K562 (cell line): ENCODE measurements at regions not wholly inside any gene's neighbourhood (a gene's known extent, or its start where the extent isn't known, plus 50 kb on each side); places are given as distances from the start of the nearest gene placed in this dataset.

Source experiments
- ATAC-seq: fragments of 200-7000 bp; cut with Tn5 transposase; 3 replicates; pipeline ENCODE4 v1.9.1; 2020; ENCODE audit warnings: moderate library complexity
- BruUV-seq: library from RNA; stranded (reverse); fragments of 400-500 nt; replicated peaks from 2 replicates; lab custom pipeline; 2021; lab: Mats Ljungman, UMichigan
- CTCF ChIA-PET: fragments of 300-600 bp; formaldehyde crosslinking; extraction: SDS; loops from one replicate; lab custom pipeline; 2021; ENCODE audit warnings: low intra/inter-chr PET ratio; lab: Yijun Ruan, JAX
- POLR2A ChIA-PET: fragments of 300-600, 350-650 bp; sonication (Branson Sonifier 250); formaldehyde crosslinking; extraction: SDS; loops from one replicate; lab custom pipeline; 2021; ENCODE audit warnings: antibody characterized with exemption, inconsistent platforms; lab: Yijun Ruan, JAX
- DNase-seq, 4 experiments: peaks; one replicate each; pipeline versions ENCODE4 v3.0.0 to v3.0.0-alpha.2; 2011 to 2018; ENCODE audit warnings: low spot score in 3 of 4, mixed read lengths in 3 of 4; ENCODE audit errors: extremely low read depth in 1 of 4
- FAIRE-seq: peaks from 2 replicates; lab custom pipeline; 2011; peaks lifted over from hg19 to GRCh38; lab: Jason Lieb, UNC
- H2AFZ ChIP-seq: 2 replicates; pipeline ENCODE4 v1.6.0; 2011; ENCODE audit warnings: low read depth, low read length, control low read depth, inconsistent platforms
- H3K27ac ChIP-seq: fragments of 200-600 bp; 3 replicates; pipeline ENCODE4 v1.8.0; 2011; ENCODE audit warnings: low read depth, mild to moderate bottlenecking, control low read depth, inconsistent platforms, low read length, moderate library complexity, mixed read lengths; ENCODE audit errors: extremely low read depth
- H3K27me3 ChIP-seq, 2 experiments: fragments of 300-600 bp in 1 of 2; 2 replicates in 1 of 2; 3 replicates in 1 of 2; pipeline versions ENCODE4 v1.6.0 to v1.8.0; 2011; ENCODE audit warnings: inconsistent platforms in 2 of 2, low read length in 2 of 2, mild to moderate bottlenecking in 1 of 2, mixed read lengths in 1 of 2, moderate library complexity in 1 of 2; ENCODE audit not compliant: control insufficient read depth in 2 of 2, insufficient read depth in 2 of 2
- H3K36me3 ChIP-seq: fragments of 300-600 bp; 3 replicates; pipeline ENCODE4 v1.8.0; 2011; ENCODE audit warnings: mild to moderate bottlenecking, low read length, inconsistent platforms; ENCODE audit not compliant: control insufficient read depth, insufficient read depth
- H3K4me1 ChIP-seq, 2 experiments: fragments of 200-600 bp in 1 of 2; replicated peaks in 1 of 2; 2 replicates in 1 of 2; 3 replicates in 1 of 2; pipeline versions ENCODE4 v1.5.1 to v1.8.0; 2011; ENCODE audit warnings: inconsistent platforms in 2 of 2, low read length in 2 of 2, mild to moderate bottlenecking in 1 of 2, mixed read lengths in 1 of 2, moderate library complexity in 1 of 2; ENCODE audit not compliant: control insufficient read depth in 2 of 2, insufficient read depth in 2 of 2
- H3K4me2 ChIP-seq: 2 replicates; pipeline ENCODE4 v1.6.1; 2011; ENCODE audit warnings: low read length, control low read depth, inconsistent platforms, mixed read lengths; ENCODE audit not compliant: insufficient read depth
- H3K4me3 ChIP-seq: fragments of 200-600 bp; sonication (generic), shearing (Covaris generic); 2 replicates; pipeline ENCODE4 v1.5.1; 2016; ENCODE audit warnings: control low read depth, inconsistent platforms
- H3K79me2 ChIP-seq: fragments of 200-600 bp; 3 replicates; pipeline ENCODE4 v1.8.0; 2011; ENCODE audit warnings: low read length, inconsistent platforms; ENCODE audit not compliant: control insufficient read depth, insufficient read depth
- H3K9ac ChIP-seq, 2 experiments: 2 replicates each; pipeline versions ENCODE4 v1.6.0 to v1.6.1; 2011; ENCODE audit warnings: low read depth in 2 of 2, low read length in 2 of 2, control low read depth in 1 of 2, inconsistent platforms in 1 of 2, mild to moderate bottlenecking in 1 of 2, mixed read lengths in 1 of 2; ENCODE audit not compliant: insufficient read depth in 1 of 2
- H3K9me1 ChIP-seq: one replicate; pipeline ENCODE4 v1.6.0; 2011; ENCODE audit warnings: inconsistent platforms, mild to moderate bottlenecking, low read length, moderate library complexity; ENCODE audit not compliant: control insufficient read depth, insufficient read depth
- H3K9me3 ChIP-seq: replicated peaks from 2 replicates; pipeline ENCODE4 v1.5.1; 2011; ENCODE audit warnings: low read depth, low read length, inconsistent platforms; ENCODE audit not compliant: control insufficient read depth, insufficient read depth
- H4K20me1 ChIP-seq: replicated peaks from 2 replicates; pipeline ENCODE4 v1.6.1; 2011; ENCODE audit warnings: low read length, inconsistent platforms, mixed read lengths; ENCODE audit not compliant: control insufficient read depth, insufficient read depth
- CXXC5 ChIP-seq: fragments of 250-450 bp; sonication (Bioruptor Pico); IDR thresholded peaks from 2 replicates; pipeline ENCODE4 v1.8.0; 2022; ENCODE audit warnings: inconsistent platforms, mild to moderate bottlenecking, moderate library complexity
- RB1 ChIP-seq: fragments of 450-650 bp; IDR thresholded peaks from 2 replicates; pipeline ENCODE4 v1.6.1; 2017; ENCODE audit warnings: low read depth, mild to moderate bottlenecking
- TAF1 ChIP-seq: IDR thresholded peaks from 2 replicates; pipeline ENCODE4 v1.6.1; 2011; ENCODE audit warnings: mild to moderate bottlenecking, low read length, moderate library complexity; ENCODE audit not compliant: insufficient read depth, control insufficient read depth, severe bottlenecking; ENCODE audit errors: extremely low read depth
- ZFP1 ChIP-seq: fragments of 450-650 bp; formaldehyde crosslinking; IDR thresholded peaks from 2 replicates; pipeline ENCODE4 v1.4.0; 2020; ENCODE audit warnings: mild to moderate bottlenecking, mixed read lengths
- ZNF184 ChIP-seq: sonication (generic); formaldehyde crosslinking; IDR thresholded peaks from 2 replicates; pipeline ENCODE4 v1.5.0; 2020; ENCODE audit warnings: missing genetic modification reagents
- ZNF766 ChIP-seq: fragments of 200-800 bp; sonication (Bioruptor generic); conservative IDR thresholded peaks from 2 replicates; pipeline ENCODE4 v1.6.1; 2016; ENCODE audit warnings: missing genetic modification characterization, missing compliant biosample characterization
- WGBS: fragments of 100-300 bp; shearing (Covaris generic); methylation state at CpG from one replicate; pipeline ENCODE4 v1.1.6; 2016; ENCODE audit warnings: low coverage, mixed read lengths; ENCODE audit not compliant: insufficient coverage; ENCODE audit errors: missing lambda C conversion rate; 5-methylcytosine and 5-hydroxymethylcytosine counted together
- in situ Hi-C: fragments of 300-500 bp; cut with MboI; formaldehyde crosslinking; loops from 4 replicates; pipeline ENCODE4 v1.15.0; 2018; ENCODE audit warnings: inconsistent platforms, mixed read lengths
- intact Hi-C: fragments of 100-400 bp; cut with micrococcal nuclease; formaldehyde crosslinking; loops from 2 replicates; pipeline ENCODE4 v1.14.2; 2022
- TF ChIP-seq, protein P1 (sequence below): fragments of 450-650 bp; formaldehyde crosslinking; IDR thresholded peaks from 2 replicates; pipeline ENCODE4 v1.4.0; 2022; ENCODE audit warnings: missing genetic modification characterization

- TF ChIP-seq ZNF184 (CRISPR knock-in tag): no peak
- TF ChIP-seq ZNF766 (CRISPR knock-in tag): no peak
- no peak for TF ChIP-seq ZFP1
- TF ChIP-seq TAF1: no peak
- no peak for TF ChIP-seq RB1
- TF ChIP-seq CXXC5 (CRISPR knock-in tag): no peak
Observed at GRCh38 chr13:47046706-47047105, 149.9 kb upstream of the HTR2A start (continued).

DNA sequence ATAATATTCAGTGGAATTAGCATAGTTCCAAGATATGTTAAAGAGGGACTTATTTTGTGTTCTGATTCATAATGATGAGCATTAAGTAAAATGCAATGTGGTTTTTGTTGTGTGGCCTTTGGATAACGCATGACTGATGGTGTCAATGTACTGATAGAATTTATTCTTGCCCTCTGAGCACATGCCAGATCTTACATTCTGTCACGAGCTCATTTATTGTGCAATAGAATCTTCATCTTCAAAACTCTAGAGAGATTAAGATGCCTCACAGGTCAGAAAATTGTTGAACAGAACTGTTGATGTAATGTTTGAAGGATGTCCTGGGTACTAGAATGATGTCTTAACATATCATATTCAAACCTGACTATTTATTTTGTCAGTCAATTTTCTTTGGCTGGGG is 148.0 kb upstream of the HTR2A start:
- Histone ChIP-seq H3K27ac (no peak overlapping the region), H3K4me1 (no peaks in the 10 kb centered on the region), H3K9me3 (no peaks in the 10 kb centered on the region), H3K27me3 (no peaks in the 10 kb centered on the region), H3K4me3 (no peak overlapping the region), H2AFZ (no peak overlapping the region), H3K36me3 (no peaks in the 10 kb centered on the region), H3K9ac (no peak overlapping the region), H3K4me2 (no peak overlapping the region), H3K9me1 (no peaks in the 10 kb centered on the region), H3K79me2 (no peaks in the 10 kb centered on the region), H4K20me1 (no peaks in the 10 kb centered on the region)
- 4% methylated on average over 2 of the region's 2 CpGs for WGBS
- ATAC-seq (no peak), FAIRE-seq (no peak), DNase-seq (no peak)
- in situ Hi-C loops (no loop called here), intact Hi-C loops (no loop called here)
- ChIA-PET POLR2A (no interaction called here), CTCF (no interaction called here)
- BruUV-seq: no TSS peak
- TF ChIP-seq, protein P1, sequence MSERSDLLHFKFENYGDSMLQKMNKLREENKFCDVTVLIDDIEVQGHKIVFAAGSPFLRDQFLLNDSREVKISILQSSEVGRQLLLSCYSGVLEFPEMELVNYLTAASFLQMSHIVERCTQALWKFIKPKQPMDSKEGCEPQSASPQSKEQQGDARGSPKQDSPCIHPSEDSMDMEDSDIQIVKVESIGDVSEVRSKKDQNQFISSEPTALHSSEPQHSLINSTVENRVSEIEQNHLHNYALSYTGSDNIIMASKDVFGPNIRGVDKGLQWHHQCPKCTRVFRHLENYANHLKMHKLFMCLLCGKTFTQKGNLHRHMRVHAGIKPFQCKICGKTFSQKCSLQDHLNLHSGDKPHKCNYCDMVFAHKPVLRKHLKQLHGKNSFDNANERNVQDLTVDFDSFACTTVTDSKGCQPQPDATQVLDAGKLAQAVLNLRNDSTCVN (CRISPR knock-in tag): no peak
